ENCODE measurements at regions not wholly inside any gene's neighbourhood (a gene's known extent, or its start where the extent isn't known, plus 50 kb on each side); places are given as distances from the start of the nearest gene placed in this dataset.

DNA sequence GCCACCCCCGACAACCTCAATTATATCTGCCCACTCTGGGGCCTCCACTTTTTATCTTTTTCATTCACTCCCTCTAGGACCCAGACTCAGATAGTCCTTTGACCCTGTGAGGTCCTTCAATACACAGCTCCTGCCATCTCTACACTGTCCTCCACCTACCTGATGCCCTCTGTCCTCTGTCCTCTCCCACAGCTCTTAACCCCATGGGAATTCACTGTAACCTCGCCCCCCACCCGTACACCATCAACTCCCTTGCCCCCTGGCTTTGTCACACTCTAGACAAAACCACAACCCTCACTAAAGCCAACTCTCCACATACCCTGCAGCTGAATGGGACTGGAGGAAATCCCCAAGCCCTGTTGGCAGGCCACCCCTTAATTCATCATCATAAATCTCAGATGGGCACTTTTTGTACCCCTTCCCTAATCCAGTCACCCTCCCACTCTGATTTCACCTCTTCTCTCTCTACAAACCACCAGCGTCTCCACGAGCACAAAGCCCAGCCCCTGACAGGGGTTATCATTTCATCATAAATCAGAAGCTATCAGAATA lies 52.3 kb upstream of the ENPP6 start:
- H3K27ac Mint-ChIP-seq: no peak overlapping the region
- no peak for ATAC-seq (replicated peaks)
- peaks cover 7% of the 10 kb centered on the region for H3K36me3 Mint-ChIP-seq (ENCODE audit: insufficient read depth)
- H3K4me1 Mint-ChIP-seq (ENCODE audit: low read depth in 2 of 2): peaks cover 14 to 28% of the 10 kb centered on the region in 2 donors
- peak overlapping the region in 1 of 2 donors; percentile 1 for H3K4me3 Mint-ChIP-seq
- no peak for DNase-seq
- H3K9me3 Mint-ChIP-seq: no peaks in the 10 kb centered on the region
- H3K27me3 Mint-ChIP-seq: no peaks in the 10 kb centered on the region

DNA sequence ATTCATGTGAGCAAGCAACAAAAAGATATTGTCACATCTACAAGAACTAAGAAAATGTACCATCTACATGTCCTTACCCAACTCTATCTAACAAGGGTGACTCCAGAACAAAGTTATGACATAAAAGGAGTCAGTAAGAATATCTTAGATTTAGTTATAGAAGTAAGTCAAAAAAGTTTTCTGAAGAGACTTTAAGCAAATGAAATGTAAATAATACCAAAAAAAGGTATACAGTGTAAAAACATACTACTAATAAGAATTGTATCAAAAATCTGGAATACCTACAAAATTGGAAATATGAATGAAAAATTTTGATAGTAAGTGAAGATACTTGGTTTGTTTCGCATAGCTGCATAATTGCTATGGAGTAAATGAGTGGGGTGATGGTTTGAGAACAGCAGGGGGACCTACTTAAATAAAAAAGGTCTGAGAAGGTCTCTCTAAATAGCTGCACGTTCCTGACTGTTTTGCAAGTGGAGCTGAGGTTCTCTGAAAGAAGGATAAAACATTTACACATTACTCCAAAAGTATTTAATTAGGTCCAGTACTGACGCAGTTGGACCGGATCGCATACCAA lies 51.0 kb upstream of the ENPP6 start:
- H3K36me3 Mint-ChIP-seq (ENCODE audit: insufficient read depth): peaks cover 13% of the 10 kb centered on the region

GRCh38 chr4:184267673-184268583 lies 50.3 kb upstream of the ENPP6 start:
- ATAC-seq (replicated peaks) (peak; percentile 82), DNase-seq (peak; percentile 57 to 67 (median 58))
- no peaks in the 10 kb centered on the region for H3K9me3 Mint-ChIP-seq
- H3K27ac Mint-ChIP-seq: peak overlapping the region; percentile 96 to 97
- H3K4me3 Mint-ChIP-seq: peak overlapping the region; percentile 85 to 88
- peaks cover 18 to 28% of the 10 kb centered on the region in 2 donors for H3K4me1 Mint-ChIP-seq (ENCODE audit: low read depth in 2 of 2)
- H3K27me3 Mint-ChIP-seq: no peaks in the 10 kb centered on the region
- peaks cover 13% of the 10 kb centered on the region for H3K36me3 Mint-ChIP-seq (ENCODE audit: insufficient read depth)

More for the DNA sequence above, 51.0 kb upstream of the ENPP6 start:
- H3K9me3 Mint-ChIP-seq: no peaks in the 10 kb centered on the region
- H3K4me1 Mint-ChIP-seq (ENCODE audit: low read depth in 2 of 2): peaks cover 18 to 28% of the 10 kb centered on the region in 2 donors
- no peak for ATAC-seq (replicated peaks)
- peak overlapping the region; percentile 85 to 88 for H3K4me3 Mint-ChIP-seq
- no peak for DNase-seq
- peak overlapping the region; percentile 96 to 97 for H3K27ac Mint-ChIP-seq
- H3K27me3 Mint-ChIP-seq: no peaks in the 10 kb centered on the region
